HG02763 (cell line): ENCODE measurements at regions not wholly inside any gene's neighbourhood (a gene's known extent, or its start where the extent isn't known, plus 50 kb on each side); places are given as distances from the start of the nearest gene placed in this dataset.
A peak's percentile ranks its signal among the peaks of the same experiment; 100 is the strongest.

Source experiments
- ATAC-seq: cut with Tn5 transposase; IDR thresholded peaks from one replicate; pipeline ENCODE4 v1.9.1; 2021; ENCODE audit warnings: mild to moderate bottlenecking, moderate library complexity; ENCODE audit not compliant: unreplicated experiment

DNA sequence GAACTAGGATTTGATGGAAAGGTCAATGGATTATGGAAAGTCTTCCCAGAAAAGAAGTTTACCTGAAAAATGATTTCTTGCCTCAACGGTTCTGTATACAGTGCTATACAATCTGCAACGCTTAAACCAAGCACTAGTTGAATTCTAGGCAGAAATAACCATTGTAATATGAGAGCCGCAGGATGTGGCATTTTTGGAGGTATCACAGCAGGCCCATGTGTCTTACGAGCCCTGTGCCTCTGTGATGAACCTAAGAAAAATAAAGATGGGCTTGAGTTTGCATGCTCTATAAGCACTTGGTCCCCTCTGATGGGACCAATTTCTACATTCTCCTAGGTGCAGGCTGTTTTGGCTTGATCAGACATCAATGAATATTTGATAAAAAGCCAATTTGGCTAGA is 78.7 kb upstream of the RFC3 start:
- ATAC-seq: no peak

DNA sequence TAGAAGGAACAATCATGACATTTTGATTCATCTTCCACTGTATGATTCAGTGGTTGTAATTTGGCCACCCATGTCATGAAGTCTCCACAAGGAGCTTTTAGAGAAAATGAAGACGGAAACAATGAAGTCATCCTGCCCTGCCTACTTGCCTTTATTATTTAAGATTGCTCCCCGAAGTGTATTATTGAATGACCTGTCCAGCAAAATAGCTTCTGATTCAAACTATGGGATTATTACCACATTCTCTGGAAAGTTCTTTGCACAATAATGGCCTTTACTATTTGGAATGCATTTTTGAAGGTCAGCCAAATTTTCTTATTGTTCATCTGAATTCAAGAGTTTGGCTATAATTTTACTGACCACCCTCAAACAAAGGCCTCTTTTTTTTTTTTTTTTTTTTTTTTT is 77.8 kb upstream of the RFC3 start:
- no peak for ATAC-seq

DNA sequence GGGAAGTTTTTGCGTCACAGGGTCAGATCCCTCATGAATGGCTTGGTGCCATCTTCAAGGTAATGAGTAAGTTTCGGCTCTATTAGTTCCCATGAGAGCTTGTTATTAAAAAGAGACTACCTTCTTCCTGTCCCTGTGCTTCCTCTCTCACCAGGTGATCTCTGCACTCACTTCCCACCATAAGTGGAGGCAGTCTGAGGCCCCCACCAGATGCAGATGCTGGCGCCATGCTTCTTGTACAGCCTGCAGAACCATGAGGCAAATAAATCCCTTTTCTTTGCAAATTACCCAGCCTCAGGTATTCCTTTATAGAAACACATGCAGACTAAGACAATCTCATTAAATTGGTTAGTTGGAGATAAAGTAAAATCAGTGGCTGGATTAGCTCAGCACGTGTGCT is 75.6 kb upstream of the RFC3 start:
- ATAC-seq: no peak

DNA sequence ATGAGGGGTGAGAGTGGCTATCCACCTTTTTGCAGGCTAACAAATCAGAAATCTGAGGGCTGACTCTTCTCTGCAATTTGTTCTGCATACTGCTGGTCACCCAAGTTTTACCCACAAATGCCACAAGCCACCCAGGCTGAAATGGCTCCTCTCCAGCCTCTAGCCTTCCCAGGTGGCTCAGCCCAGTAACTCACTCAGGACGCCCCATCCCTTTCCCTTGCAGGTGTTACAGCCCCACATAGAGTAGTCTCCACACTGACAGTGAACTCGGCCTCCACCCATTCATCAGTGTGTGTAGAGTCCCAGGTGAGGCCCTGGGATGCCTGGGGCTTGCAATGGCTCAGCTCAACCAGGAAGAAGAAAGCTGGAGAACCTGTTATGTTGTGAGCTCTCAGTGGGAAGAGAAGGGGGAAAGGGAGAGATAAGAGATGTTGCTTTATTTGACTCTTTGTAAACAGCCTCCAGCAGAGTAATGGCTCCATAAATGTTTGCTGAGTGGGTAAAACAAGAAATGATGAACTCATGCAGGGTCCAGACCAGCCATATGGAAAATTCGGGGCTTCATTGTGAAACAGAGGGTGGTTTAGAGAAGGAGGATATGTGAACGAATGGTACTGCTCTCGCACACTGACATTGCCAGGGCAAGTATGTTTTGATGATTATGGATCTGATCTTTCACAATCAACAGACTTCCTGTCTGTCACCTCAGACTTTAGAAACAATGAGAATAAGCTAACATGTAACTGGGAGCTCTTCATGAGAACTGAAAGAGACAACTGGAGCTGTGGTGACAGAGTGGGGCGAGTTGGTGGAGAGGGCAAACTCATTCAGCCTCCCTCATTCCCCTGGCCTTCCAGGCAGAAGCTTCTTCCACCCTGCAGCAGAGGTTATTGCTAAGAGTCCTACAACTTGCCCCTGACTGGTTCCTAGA is 74.2 kb upstream of the RFC3 start:
- ATAC-seq: peak; percentile 70

DNA sequence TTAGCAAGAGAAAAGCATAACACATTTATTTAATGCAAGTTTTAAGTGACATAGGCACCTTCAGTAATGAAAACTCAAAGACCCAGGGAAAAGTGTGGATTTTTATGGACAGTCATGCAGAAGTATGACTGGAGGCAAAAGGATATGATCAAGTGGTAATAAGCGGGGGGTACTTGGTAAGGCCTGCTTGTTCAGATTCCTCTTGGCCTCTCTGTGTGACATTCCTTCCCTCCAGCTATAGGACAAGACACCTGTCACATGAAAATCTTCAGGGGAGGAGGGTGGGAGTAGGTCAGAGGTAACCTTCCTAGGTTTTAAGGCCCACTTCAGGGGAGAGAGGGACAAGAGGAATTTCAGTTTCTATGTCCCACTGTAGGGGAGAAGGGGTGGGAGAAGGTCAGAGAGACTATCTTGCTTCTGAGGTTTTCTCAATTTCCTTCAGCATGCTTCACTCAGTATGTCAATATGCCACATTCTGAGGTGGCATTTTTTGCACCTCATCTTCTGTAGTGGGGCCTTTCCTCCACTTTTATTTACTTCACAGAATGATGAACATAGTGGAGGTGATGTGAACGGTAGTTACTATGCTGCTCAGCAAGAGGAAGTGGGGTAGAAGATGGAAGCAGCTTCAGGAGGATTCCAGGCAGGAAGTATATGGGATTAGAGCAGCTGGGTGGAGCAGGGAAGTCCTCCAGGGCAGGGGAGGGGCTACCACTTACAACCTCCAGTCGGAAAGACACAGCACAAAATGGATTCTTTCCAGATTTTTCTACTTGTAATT is 73.2 kb upstream of the RFC3 start:
- no peak for ATAC-seq

DNA sequence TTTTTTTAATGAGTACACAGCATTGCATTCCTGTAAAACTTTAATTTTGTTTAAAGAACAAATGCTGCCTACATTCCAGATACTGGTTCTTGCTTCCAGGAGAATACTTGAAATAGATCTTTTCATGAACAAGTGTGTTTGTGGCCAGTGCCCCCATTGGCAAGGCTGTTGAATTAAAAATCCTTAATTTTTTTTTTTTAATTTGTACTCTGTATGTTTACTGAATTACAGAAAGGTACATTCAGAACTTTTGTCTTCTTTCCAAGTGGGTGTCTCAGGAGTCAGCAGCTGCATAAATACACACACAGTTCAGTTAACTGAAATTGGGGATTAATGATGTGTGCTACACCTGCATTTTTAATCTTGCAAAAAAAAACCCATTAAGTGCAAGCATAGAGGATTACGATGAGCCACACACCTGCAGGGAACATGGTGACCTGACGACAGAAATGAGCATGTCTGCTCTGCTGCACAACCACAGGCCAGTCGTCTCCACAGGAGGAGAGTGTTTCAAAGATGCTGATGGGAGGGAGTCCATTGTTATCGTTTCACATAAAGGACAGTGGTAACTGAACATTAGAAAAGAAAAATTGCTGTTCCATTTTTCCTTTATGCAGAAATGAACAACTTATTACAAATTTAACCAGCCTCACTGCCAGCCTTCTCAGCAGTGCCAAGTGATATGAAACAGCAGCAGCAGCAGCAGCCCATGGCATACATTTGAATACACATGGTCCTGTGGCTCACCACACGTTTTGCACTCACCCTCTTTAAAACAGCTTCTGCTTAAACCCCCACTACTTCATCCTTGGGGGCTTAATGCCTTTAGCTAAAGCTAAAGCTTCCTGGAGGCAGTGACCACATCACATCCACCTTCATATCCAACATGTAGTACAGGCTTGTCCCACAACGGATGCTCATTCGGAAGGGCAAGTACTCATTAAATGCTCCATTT is 72.3 kb upstream of the RFC3 start:
- ATAC-seq: peak; percentile 63

DNA sequence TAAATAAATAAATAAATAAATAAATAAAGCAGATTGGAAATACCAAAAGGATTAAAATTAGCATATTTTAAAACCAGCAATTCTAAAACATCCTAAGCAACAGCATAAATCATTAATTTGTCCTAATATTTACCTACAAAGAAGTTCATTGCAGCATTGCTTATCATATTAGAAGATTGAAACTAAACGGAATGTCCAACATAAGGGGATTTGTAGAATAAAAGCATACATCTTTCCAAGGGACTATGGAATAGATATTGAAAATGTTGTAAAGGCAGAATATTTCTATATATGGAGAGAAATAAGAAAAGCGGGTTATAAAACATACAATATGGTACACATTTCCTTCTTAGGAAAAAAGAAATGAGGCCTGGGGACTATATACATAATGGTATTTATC is 71.1 kb upstream of the RFC3 start:
- ATAC-seq: no peak

DNA sequence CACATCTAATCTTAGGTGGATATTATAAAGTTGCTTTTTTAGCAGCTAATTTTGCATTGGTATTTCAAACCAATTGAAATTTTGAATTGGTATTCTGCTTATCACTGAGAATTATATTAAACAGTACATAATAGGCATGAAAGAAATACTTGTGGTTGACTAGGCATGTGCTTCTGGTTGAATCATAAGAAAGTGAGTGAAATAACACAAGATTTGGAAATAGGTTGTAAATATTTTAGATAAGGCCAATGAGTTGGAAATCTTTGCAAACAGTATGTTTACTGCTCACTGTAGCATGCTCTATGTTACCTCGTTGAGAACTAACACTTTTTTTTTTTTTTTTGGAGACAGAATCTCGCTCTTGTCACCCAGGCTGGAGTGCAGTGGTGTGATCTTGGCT is 66.8 kb upstream of the RFC3 start:
- ATAC-seq: no peak

DNA sequence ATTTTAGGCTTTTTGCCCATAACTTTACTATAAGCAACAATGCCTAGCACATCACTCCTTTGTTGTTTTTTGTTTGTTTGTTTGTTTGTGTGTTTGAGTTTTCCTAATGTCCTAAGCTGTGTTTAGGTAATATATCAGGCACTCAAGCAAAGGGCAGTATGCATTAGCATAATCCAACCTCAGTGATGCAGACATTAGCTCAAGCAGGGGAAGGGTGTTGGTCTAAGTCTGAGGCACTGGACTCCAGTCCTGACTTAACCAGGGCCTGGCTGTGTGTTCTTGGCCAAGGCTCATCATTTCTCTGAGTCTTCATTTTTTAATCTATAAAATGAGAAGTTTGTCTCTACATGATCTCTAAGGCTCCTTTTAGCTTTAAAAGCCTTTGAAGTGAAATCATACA is 65.9 kb upstream of the RFC3 start:
- ATAC-seq: no peak

DNA sequence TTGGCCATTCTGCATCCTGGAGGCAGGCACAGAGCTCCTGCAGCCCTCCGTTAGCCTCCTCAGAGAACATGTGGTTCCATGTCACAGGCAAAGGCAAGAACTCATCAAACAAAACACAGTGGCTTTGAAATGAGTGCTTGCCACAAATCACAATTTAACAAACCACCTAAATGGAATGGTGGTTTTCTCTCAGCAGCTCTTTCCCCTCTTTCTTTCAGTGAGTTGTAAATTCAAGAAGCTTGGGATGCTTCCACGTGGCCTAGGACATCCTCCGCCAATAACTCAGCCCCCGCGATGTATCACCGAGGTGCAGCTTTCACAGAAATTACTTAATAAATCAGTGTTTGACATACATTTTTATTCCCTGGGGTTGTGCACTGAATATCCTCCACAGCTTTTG is 65.4 kb upstream of the RFC3 start:
- ATAC-seq: no peak

DNA sequence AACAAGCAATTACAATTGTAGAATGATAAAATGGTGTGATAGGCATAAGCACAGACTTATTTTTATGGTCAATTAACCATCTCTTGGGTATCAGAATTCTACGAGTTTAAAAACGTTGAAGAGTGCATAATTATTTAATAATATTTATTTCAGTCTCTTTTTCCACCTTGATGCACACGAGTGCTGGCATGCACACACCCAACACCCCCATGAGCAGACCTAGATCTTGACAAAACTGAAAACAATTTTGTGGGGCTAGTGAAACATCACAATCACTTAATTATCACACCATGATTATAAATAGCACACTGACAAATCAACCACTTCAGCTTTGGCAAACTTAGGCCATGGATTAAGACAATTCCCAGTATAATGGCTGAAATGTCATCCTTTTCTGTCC is 61.0 kb upstream of the RFC3 start:
- no peak for ATAC-seq

DNA sequence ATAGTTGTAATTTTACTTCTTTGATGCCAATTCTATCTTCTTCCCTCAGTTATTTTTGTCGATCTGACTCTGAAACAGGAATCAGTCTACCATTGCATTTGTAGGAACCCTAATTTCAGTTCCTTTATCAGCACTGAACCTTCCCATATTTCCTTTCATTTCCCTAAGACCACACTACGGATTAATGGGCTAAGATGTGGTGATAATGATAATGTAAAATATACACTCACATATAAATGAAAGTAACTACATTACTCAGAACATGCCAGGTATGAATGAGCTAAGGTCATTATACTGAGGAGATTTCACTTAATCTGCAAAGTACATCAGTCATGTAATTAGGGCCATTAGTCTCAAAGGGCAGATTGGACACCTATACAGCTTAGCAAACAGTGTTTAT is 60.2 kb upstream of the RFC3 start:
- ATAC-seq: no peak

DNA sequence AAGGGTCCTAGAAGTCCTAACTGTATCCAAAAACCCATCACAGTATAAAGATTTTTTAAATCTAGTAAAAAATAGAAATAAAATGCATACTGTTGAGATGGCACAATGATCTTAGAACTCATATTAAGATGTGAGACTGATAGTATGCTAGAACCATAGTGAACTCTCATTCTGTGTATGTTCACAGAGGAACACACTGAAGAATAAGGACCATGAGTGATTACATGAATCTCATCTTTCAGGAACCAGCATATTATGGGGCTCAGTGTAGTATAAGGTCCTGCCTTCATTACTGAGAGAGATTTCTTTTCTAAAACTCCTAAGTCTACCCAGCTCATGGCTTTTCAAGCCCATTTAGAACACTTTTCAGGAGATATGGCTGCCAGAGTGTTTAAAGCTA is 59.8 kb upstream of the RFC3 start:
- no peak for ATAC-seq

DNA sequence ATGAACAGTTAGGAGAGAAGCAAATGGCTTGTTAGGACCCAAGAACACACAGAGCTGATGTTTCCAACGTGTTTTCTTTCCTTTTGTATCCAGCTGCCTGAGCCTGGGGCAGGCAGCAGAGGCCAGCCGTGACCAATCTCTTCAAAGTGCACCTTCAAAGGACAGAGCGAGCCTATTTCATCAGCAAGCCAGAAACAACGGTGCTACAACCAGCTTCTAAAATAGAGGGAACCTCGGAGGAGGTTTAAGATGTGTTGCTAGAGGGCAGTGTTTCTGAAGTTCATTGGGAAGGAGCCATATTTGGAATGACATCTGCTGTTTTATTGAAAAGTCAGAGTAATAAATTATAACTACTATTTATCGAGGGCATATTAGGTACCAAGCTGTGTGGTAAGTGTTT is 56.2 kb upstream of the RFC3 start:
- no peak for ATAC-seq

DNA sequence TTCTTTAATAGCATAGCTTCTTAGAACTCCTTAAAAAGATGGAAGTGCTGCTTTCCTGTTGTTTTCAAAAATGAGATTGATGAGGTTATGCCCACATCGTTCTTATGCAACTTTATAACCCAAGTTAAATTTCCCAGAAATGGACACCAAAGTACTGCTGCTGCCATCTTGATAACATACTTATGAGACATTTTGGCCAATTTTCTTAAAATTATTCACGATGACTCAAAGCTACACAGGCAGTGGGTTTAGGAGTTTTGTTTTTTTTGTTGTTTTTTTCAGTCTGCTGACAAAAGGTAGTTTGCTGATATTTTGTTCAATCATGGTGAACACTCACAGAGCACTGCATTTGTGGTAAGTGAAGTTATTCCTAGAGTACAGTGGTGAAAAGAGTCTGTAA is 54.9 kb upstream of the RFC3 start:
- no peak for ATAC-seq

DNA sequence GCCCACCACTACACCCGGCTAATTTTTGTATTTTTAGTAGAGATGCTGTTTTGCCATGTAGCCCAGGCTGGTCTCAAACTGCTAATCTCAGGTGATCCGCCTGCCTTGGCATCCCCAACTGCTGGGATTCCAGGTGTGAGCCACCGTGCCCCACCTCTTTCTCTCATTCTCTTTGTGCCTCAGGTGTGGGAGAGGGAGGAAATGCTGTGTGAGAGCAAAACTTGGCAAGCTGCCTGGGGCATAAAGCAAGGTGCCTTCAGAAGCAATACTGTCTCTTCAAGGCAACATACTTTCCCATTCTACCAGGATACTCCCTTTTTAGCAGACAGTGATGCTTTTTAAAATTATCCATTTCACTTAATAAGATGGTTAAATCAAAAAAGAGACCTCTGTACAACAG is 53.2 kb upstream of the RFC3 start:
- ATAC-seq: no peak

DNA sequence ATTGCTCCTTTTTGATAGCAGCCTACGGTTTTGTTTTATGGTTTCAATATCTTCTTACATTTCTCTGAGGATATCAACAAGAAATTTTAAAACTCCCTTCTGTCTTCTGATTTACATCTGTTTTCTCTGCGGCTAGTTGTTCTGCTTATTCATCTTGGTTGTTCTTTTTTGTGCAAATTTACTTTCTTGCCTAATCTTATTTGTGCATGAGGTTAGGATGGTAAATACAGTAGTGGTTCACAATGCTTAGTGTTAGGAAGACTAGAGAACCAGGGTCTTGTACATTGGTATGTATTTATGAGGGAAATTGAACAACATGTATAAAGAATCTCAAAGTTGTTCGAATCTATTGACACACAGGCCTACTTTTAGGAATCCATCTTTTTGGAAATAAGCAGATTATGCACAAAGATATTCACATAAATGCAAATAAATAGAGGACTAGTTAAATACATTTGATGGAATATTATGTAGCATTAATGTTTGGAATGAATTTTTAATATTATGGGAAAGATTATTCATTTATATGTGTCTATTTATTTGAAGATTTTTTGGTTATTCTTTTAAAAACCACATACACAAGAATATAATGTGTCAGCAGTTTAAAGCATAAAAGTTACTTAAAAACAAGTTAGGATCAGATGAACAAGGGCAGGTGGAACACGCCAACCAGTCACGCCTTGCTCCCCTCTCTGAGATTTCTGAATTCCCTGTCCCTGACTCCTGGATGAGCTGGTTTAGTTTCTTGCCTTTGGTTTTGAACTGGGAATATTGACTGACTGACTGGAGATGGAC is 51.4 kb upstream of the RFC3 start:
- ATAC-seq: no peak

DNA sequence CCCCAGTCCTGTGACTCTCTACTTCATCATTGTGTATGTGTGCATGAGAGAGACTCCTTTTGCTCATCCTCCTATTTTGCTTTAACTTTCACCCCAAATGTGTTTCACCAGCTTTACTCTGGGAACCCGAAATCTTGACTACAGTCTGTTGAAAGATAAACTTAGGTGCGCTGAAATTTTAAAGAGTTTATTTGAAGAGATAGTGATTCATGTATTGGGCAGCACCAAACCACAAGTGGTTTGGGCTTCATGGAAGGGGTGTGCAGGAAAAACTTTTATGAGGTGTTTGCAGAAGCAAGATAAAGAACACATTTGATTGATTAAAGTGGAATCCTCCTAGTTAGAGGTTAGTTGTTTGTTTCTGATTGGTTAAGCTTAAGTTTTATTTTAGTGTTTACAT is 50.8 kb upstream of the RFC3 start:
- ATAC-seq: no peak
